K562 (cell line): ENCODE measurements at regions not wholly inside any gene's neighbourhood (a gene's known extent, or its start where the extent isn't known, plus 50 kb on each side); places are given as distances from the start of the nearest gene placed in this dataset.

Source experiments
- E2F1 ChIP-seq: sonication (generic); formaldehyde crosslinking; IDR thresholded peaks from 2 replicates; pipeline ENCODE4 v1.8.1; 2023; ENCODE audit warnings: mild to moderate bottlenecking, missing genetic modification reagents, moderate library complexity
- EZH2 ChIP-seq: IDR thresholded peaks from 2 replicates; pipeline ENCODE4 v1.6.1; 2012; ENCODE audit warnings: low read depth, mild to moderate bottlenecking, inconsistent platforms, low read length, borderline replicate concordance
- HINFP ChIP-seq: fragments of 450-650 bp; conservative IDR thresholded peaks from 2 replicates; pipeline ENCODE4 v1.6.1; 2016; ENCODE audit warnings: missing genetic modification characterization, low read depth, mild to moderate bottlenecking, control low read depth, missing compliant biosample characterization
- IRF1 ChIP-seq: sonication (generic); formaldehyde crosslinking; IDR thresholded peaks from 2 replicates; pipeline ENCODE4 v1.8.0; 2022; ENCODE audit warnings: missing genetic modification reagents, mild to moderate bottlenecking, borderline replicate concordance
- IRF2 ChIP-seq: sonication (generic); formaldehyde crosslinking; IDR thresholded peaks from 2 replicates; pipeline ENCODE4 v1.8.1; 2022; ENCODE audit warnings: mild to moderate bottlenecking, missing genetic modification reagents
- MAX ChIP-seq: sonication (generic); formaldehyde crosslinking; IDR thresholded peaks from 2 replicates; pipeline ENCODE4 v1.9.0; 2022; ENCODE audit warnings: mild to moderate bottlenecking, missing genetic modification reagents
- PCBP1 ChIP-seq: fragments of 200-400 bp; formaldehyde crosslinking; IDR thresholded peaks from 2 replicates; pipeline ENCODE4 v1.6.1; 2018; ENCODE audit warnings: mild to moderate bottlenecking, low read depth, low read length; ENCODE audit not compliant: poor library complexity, severe bottlenecking
- RFX1 ChIP-seq: fragments of 450-650 bp; IDR thresholded peaks from 2 replicates; pipeline ENCODE4 v1.6.1; 2016; ENCODE audit warnings: mild to moderate bottlenecking, moderate library complexity
- SETDB1 ChIP-seq: IDR thresholded peaks from one replicate; pipeline ENCODE4 v1.6.1; 2012; ENCODE audit warnings: low read length, control low read depth, inconsistent platforms
- SMARCB1 ChIP-seq: IDR thresholded peaks from 2 replicates; pipeline ENCODE4 v1.6.1; 2011; ENCODE audit warnings: improper control_type of control experiment, low read depth; ENCODE audit not compliant: insufficient read length
- ZBTB49 ChIP-seq: sonication (generic); formaldehyde crosslinking; IDR thresholded peaks from 2 replicates; pipeline ENCODE4 v1.8.0; 2022; ENCODE audit warnings: missing genetic modification reagents, mild to moderate bottlenecking, borderline replicate concordance
- ZFP91 ChIP-seq: sonication (generic); formaldehyde crosslinking; IDR thresholded peaks from 2 replicates; pipeline ENCODE4 v1.8.0; 2022; ENCODE audit warnings: mild to moderate bottlenecking, missing genetic modification reagents
- ZNF699 ChIP-seq: fragments of 250-450 bp; sonication (Bioruptor Pico); IDR thresholded peaks from 2 replicates; pipeline ENCODE4 v1.8.0; 2021; ENCODE audit warnings: mild to moderate bottlenecking, moderate library complexity; ENCODE audit not compliant: insufficient replicate concordance

GRCh38 chr4:175997291-175997690, 68.3 kb upstream of the WDR17 start:
- no peak for TF ChIP-seq SMARCB1
- no peak for TF ChIP-seq ZNF699 (CRISPR knock-in tag)
- TF ChIP-seq SETDB1: no peak
- TF ChIP-seq ZBTB49 (CRISPR knock-in tag): no peak
- no peak for TF ChIP-seq IRF1
- no peak for TF ChIP-seq EZH2
- no peak for TF ChIP-seq IRF2 (CRISPR knock-in tag)
- TF ChIP-seq RFX1: no peak
- TF ChIP-seq HINFP: no peak
- no peak for TF ChIP-seq ZFP91 (CRISPR knock-in tag)
- no peak for TF ChIP-seq PCBP1
- TF ChIP-seq E2F1 (CRISPR knock-in tag): no peak
- TF ChIP-seq MAX (CRISPR knock-in tag): no peak
